OCI-LY3 (cell line): ENCODE measurements at regions not wholly inside any gene's neighbourhood (a gene's known extent, or its start where the extent isn't known, plus 50 kb on each side); places are given as distances from the start of the nearest gene placed in this dataset.

Source experiments
- CTCF ChIP-seq: fragments of 200-600, 300-600 bp; sonication (generic); IDR thresholded peaks from 2 replicates; pipeline ENCODE4 v1.5.1; 2014; ENCODE audit warnings: antibody characterized with exemption, low read length, low read depth
- EZH2phosphoT487 ChIP-seq: fragments of 200-600 bp; shearing (Covaris generic); IDR thresholded peaks from 2 replicates; pipeline ENCODE4 v1.6.1; 2018; ENCODE audit warnings: antibody characterized with exemption, mixed run types, low read depth

DNA sequence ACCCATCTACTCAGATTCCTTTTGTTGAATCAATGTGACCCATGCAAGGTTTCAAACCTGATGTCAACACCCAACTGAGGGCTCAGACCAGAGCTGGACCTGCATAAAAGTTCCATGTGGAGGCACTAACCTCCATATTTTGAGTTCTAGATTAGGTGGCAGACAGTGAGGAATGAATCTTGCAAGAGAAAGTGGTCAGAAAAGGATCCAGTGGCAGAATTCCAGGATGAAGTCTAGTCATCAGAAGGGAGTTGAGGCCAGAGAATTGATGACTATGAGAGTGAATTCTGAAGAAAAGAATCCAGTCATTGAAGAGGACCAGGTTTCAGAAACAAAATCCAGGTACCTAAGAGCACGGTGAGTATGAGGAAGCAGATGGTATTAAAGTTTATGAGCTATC, 205.1 kb upstream of the RGMB start:
- TF ChIP-seq CTCF (no peak), EZH2phosphoT487 (no peak)
